Stimulated activated effector memory CD8-positive, alpha-beta T cell treated with anti-CD3 and anti-CD28 coated beads, Interleukin-12 subunit alpha, Interleukin-12 subunit beta, amount 100 ng/mL, for 72 hours (primary cell): ENCODE measurements at regions not wholly inside any gene's neighbourhood (a gene's known extent, or its start where the extent isn't known, plus 50 kb on each side); places are given as distances from the start of the nearest gene placed in this dataset.
"Not testable (repeated sequence)": the region's sequence is repeated elsewhere in the genome, so short reads cannot be mapped to it uniquely, and the experiment has no call there.

ENCODE experiments used
- ATAC-seq: fragments of 150-1000 bp; cut with Tn5 transposase; 2 replicates; pipeline ENCODE4 v1.10.0; 2021
- DNase-seq, 2 donors: peaks; one replicate each; pipeline ENCODE4 v3.0.0; 2021 to 2022; ENCODE audit warnings: low spot score in 2 of 2
- H3K27ac Mint-ChIP-seq: one replicate; pipeline ENCODE4 v1.8.0; 2022; ENCODE audit warnings: mild to moderate bottlenecking, mixed read lengths
- H3K36me3 Mint-ChIP-seq: one replicate; pipeline ENCODE4 v1.8.0; 2022; ENCODE audit warnings: mild to moderate bottlenecking, mixed read lengths
- H3K4me1 Mint-ChIP-seq: one replicate; pipeline ENCODE4 v1.8.0; 2022; ENCODE audit warnings: mixed read lengths
- H3K4me3 Mint-ChIP-seq: one replicate; pipeline ENCODE4 v1.8.0; 2022; ENCODE audit warnings: mild to moderate bottlenecking, mixed read lengths
- H3K9me3 Mint-ChIP-seq: one replicate; pipeline ENCODE4 v1.8.0; 2022; ENCODE audit warnings: mixed read lengths

DNA sequence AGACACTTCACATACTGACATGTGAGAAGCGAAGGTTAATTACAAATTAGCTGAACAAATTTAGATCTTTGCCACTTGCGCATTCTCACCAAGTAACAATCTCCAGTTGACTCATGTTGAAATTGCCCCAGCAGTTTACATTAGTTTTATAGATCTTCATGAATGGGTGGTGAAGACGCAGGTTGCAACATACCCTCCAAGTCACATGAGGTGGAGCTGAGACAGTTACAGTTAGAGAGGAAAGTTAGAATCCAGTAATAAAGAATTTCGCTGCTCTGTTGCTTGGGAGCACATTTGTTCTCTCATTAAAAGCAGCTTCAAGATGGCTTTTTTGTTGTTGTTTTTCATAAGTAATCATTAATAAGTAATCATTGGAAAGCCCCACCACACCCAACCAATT, 119.7 kb downstream of the LAT start:
- ATAC-seq, H3K4me1 Mint-ChIP-seq, H3K9me3 Mint-ChIP-seq, H3K27ac Mint-ChIP-seq, DNase-seq, H3K4me3 Mint-ChIP-seq: not testable (repeated sequence)
- peaks cover 77% of the 10 kb centered on the region for H3K36me3 Mint-ChIP-seq

DNA sequence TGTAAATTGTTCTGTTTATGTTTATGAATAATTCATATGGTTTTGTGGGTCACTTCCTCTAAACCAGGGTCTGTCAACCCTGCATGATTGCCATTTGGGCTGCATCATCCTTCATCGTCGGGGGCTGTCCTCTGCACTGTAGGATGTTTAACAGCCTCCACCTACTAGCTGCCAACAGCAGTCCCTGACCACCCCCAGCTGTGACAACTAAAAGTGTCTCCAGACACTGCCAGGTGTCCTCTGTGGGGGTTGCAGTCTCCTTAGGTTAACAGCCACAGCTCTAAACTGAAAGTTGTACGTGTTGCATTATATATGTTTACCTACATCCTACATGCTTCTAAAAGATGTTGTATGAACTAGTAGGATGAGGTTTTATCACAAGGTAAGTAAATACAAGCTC, 113.1 kb downstream of the LAT start:
- H3K4me1 Mint-ChIP-seq, H3K9me3 Mint-ChIP-seq, ATAC-seq, H3K27ac Mint-ChIP-seq, H3K4me3 Mint-ChIP-seq, DNase-seq: not testable (repeated sequence)
- H3K36me3 Mint-ChIP-seq = peaks cover 72% of the 10 kb centered on the region

DNA sequence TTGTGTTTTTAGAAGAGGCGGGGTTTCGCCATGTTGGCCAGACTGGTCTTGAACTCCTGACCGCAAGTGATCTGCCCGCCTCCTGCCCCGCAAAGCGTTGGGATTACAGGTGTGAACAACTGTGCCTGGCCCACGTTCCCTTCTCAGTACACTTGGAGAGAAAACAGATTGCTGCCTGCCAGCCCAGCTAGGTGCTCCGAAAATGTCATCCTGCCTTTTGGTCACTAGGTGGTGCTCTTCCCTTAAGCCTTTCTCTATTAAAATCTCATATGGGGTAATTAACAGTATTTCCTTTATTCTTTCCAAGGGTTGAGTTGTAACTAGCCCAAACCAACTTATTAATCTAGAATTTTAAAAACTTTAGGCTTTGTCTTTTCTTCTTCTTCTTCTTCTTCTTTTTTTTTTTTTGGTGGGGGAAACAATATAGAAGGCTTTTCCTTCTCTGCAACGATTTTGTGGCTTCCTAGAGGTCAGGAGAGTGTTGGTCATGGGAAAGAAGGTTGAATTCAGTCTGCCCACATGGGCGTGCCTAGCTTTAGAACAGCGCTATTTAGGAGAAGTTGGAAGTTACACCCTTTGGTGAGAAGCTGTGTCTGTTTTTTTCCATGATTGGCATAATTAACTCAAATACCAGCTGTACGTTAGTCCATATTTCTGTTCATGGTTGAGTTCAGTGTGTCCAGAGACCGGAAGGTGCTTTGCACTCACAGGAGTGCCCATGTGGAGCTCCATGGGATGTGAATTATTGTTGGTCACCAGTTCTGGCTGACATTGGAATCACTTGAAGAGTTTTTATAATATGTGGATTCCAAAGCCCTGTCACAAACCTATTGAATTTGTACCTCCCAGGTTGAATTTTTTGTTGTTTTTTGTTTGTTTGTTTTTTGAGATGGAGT, 110.1 kb downstream of the LAT start:
- H3K4me1 Mint-ChIP-seq = peaks cover 14% of the 10 kb centered on the region
- ATAC-seq = peak; percentile 79
- DNase-seq, H3K9me3 Mint-ChIP-seq, H3K27ac Mint-ChIP-seq, H3K4me3 Mint-ChIP-seq: not testable (repeated sequence)
- peaks cover 70% of the 10 kb centered on the region for H3K36me3 Mint-ChIP-seq

DNA sequence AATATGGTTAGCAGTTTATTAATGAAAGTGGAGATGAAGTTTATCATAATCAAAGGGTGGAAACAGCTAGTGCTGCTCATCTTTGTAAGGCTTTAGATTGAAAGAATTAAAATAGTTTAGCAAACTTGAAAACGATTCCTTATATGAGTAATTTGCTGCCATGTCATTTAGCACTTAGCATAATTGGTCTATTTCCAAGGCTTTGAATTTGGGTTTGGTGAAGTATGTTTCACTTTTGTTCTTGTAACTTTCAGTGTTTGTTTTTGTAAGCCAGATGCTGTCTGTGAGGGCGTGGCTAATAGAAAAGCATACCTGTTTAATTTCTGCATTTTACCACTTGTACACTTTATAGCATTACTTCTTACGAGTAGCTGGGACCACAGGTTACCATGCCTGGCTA, 109.5 kb downstream of the LAT start:
- peaks cover 71% of the 10 kb centered on the region for H3K36me3 Mint-ChIP-seq
- not testable (repeated sequence) for H3K27ac Mint-ChIP-seq, H3K4me3 Mint-ChIP-seq, DNase-seq, H3K9me3 Mint-ChIP-seq
- peak; percentile 90 for ATAC-seq
- peaks cover 14% of the 10 kb centered on the region for H3K4me1 Mint-ChIP-seq

DNA sequence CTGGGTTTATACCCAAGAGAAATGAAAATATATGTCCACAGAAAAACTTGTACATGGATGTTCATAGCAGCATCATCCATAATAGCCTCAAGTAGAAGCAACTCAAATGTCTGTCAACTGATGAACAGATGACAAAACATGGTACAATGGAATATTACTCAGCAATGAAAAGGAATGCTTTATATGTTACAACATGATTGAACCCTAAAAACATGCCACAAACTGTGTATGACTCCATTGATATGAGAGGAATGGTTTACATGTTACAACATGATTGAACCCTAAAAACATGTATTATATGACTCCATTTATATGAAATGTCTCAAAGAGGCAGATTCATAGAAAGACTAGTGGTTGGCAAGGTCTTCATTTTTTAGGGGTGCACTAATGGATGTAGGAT, 104.8 kb downstream of the LAT start:
- H3K4me3 Mint-ChIP-seq, ATAC-seq, DNase-seq, H3K27ac Mint-ChIP-seq, H3K9me3 Mint-ChIP-seq: not testable (repeated sequence)
- peaks cover 18% of the 10 kb centered on the region for H3K4me1 Mint-ChIP-seq
- peaks cover 82% of the 10 kb centered on the region for H3K36me3 Mint-ChIP-seq

DNA sequence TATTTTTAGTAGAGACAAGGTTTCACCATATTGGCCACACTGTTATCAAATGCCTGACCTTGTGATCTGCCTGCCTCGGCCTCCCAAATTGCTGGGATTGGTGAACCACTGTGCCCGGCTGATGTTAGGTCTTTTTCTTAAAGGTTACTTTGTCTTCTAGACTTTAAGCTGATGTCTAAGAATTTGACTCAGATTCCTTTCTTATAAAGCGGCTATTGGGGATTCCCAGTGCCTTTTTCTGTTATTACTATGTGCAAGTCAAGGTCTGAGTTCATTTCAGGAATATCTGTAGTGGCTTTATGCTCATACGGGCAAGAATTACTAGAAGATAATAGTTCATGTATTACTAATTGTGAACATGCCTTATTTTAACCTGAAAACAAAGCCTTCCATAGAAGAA, 102.8 kb downstream of the LAT start:
- peaks cover 73% of the 10 kb centered on the region for H3K36me3 Mint-ChIP-seq
- DNase-seq (peak in 1 of 2 donors; percentile 69), ATAC-seq (peak; percentile 97)
- H3K4me3 Mint-ChIP-seq = peak overlapping the region; percentile 47
- not testable (repeated sequence) for H3K9me3 Mint-ChIP-seq
- peaks cover 18% of the 10 kb centered on the region for H3K4me1 Mint-ChIP-seq
- H3K27ac Mint-ChIP-seq = peak overlapping the region; percentile 74

DNA sequence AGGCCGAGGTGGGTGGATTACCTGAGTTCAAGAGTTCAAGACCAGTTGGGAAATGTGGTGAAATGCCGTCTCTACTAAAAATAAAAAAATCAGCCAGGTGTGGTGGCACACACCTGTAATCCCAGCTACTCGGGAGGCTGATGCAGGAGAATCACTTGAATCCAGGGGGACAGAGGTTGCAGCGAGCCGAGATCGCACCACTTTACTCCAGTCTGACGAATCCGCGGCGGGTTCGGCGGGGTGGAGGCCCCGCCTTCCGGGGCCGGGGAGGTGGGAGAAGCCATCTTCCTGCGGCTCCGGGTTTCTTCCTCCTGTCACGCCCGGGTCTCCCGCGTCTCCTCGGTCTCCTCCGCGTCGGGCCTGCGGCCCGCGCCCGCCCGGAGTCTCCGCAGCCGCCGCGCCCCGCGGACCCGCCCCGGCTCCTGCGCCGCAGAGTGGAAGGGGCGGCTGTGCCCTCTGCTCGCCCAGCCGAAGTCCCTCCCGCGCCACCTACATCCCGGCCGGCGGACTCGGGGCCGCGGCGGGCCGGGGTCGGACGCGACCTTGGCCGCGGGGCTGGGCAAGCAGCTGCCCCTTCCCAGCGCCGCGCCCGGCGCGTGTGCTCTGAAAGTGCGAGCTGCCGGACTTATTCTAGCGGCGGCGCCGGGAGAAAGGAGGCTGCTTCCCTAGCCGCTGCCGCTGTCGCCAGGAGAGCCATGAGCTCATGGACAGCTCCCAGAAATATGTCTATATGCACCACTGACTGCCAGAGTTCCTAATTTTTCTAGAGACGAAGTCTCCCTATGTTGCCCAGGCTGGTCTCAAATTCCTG, 97.2 kb downstream of the LAT start:
- peaks cover 54% of the 10 kb centered on the region for H3K36me3 Mint-ChIP-seq

DNA sequence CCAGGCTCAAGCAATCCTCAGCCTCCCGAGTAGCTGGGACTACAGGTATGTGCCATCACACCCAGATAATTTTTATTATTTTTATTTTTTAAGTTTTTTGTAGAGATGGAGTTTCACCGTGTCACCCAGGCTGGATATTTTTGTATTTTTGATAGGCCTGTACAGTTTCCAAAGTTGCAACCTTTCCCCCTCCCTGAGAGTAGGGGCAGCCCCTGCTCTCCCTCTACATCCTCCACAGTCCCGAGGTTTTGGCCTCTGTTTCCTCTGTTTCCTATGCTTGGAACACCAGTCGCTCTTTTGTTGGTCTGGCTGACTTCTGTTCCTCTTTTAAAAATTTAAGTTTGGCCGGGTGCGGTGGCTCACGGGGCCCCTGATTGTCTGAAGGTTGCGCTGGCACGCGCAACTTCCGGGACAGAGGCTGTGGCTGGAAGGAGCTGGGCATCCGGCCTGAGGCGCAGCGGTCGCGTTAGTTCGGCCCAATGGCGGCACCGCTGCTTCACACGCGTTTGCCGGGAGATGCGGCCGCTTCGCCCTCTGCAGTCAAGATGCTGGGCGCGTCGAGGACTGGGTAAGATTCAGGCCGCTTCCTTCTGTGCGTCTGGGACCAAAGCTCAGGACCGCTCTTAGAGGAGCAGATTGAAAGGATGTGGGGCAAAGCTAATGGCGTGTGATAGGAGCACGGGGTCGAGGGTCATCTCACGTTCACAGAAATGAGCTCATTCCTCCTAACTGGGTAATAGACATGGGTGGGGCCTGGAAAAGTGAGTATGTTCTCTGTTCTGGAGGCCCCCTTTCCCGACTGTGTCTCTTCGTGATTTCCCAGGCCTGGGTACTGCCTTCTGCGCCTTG, 89.9 kb downstream of the LAT start:
- DNase-seq = peak; percentile 29 to 75
- not testable (repeated sequence) for H3K9me3 Mint-ChIP-seq
- H3K27ac Mint-ChIP-seq = peak overlapping the region; percentile 99
- peaks cover 23% of the 10 kb centered on the region for H3K36me3 Mint-ChIP-seq
- peak overlapping the region; percentile 98 for H3K4me3 Mint-ChIP-seq
- peaks cover 19% of the 10 kb centered on the region for H3K4me1 Mint-ChIP-seq
- peak; percentile 97 for ATAC-seq

More for the DNA sequence above, 97.2 kb downstream of the LAT start:
- H3K4me1 Mint-ChIP-seq, DNase-seq, H3K9me3 Mint-ChIP-seq, H3K27ac Mint-ChIP-seq: not testable (repeated sequence)
- H3K4me3 Mint-ChIP-seq = peak overlapping the region; percentile 61
- peak; percentile 77 for ATAC-seq

DNA sequence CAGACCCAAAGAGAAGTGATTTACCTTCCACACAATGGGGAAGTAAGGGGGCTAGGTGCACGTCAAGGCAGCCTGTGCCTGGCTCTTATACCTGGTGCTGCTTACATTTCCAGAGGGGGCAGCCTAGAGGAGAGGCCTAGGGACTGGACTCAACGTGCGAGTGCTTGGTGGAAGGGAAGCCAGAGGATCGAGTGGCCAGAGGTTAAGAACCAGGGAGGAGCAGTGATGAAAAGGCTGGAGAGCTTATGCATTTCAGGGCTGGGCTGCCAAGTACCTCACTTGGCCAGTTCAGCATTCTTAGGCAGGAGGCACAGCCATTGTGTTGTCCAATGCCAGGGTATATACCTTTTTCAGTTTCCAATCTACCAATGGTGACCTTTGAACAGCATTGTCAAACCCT, 77.4 kb downstream of the LAT start:
- not testable (repeated sequence) for H3K4me3 Mint-ChIP-seq, H3K27ac Mint-ChIP-seq, H3K9me3 Mint-ChIP-seq

DNA sequence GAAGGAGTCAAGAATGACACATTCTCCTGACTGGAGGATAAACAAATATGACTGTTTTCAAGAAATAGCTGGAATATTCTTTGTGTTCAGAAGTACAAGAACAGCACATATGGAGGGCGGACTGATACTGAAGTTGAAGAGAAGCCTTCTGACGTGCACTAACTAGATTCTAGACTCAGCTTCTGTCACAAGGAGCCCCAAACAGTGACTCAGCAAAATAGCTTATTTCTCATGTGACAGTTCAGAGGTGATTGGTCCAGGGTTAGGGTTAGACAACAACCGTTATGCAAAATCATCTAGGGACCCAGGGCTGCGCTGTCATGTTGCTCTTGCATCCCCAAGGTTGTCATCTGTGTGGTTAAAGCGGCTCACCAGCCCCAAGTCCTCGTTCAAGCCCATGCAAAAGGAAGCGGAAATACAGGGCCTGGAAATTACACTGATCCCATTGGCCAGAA, 76.6 kb downstream of the LAT start:
- not testable (repeated sequence) for DNase-seq, ATAC-seq, H3K36me3 Mint-ChIP-seq, H3K4me1 Mint-ChIP-seq, H3K9me3 Mint-ChIP-seq, H3K4me3 Mint-ChIP-seq, H3K27ac Mint-ChIP-seq

More for the DNA sequence above, 77.4 kb downstream of the LAT start:
- not testable (repeated sequence) for DNase-seq, H3K36me3 Mint-ChIP-seq, H3K4me1 Mint-ChIP-seq, ATAC-seq

DNA sequence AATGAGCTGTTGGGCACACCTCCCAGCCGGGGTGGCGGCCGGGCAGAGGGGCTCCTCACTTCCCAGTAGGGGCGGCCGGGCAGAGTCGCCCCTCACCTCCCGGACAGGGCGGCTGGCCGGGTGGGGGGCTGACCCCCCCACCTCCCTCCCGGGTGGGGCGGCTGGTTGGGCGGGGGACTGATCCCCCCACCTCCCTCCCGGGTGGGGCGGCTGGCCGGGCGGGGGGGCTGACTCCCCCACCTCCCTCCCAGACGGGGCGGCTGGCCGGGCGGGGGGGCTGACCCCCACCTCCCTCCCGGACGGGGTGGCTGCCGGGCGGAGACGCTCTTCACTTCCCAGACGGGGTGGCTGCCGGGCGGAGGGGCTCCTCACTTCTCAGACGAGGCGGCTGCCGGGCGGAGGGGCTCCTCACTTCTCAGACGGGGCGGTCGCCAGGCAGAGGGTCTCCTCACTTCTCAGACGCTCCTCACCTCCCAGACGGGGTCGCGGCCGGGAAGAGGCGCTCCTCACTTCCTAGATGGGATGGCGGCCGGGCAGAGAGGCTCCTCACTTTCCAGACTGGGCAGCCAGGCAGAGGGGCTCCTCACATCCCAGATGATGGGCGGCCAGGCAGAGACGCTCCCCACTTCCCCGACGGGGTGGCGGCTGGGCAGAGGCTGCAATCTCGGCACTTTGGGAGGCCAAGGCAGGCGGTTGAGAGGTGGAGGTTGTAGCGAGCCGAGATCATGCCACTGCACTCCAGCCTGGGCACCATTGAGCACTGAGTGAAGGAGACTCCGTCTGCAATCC, 75.4 kb downstream of the LAT start:
- H3K4me3 Mint-ChIP-seq, ATAC-seq, H3K36me3 Mint-ChIP-seq, H3K4me1 Mint-ChIP-seq, H3K27ac Mint-ChIP-seq, H3K9me3 Mint-ChIP-seq, DNase-seq: not testable (repeated sequence)

DNA sequence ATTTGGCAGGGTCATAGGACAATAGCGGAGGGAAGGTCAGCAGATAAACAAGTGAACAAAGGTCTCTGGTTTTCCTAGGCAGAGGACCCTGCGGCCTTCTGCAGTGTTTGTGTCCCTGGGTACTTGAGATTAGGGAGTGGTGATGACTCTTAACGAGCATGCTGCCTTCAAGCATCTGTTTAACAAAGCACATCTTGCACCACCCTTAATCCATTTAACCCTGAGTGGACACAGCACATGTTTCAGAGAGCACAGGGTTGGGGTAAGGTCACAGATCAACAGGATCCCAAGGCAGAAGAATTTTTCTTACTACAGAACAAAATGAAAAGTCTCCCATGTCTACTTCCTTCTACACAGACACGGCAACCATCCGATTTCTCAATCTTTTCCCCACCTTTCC, 74.7 kb downstream of the LAT start:
- not testable (repeated sequence) for ATAC-seq, H3K4me1 Mint-ChIP-seq, DNase-seq, H3K4me3 Mint-ChIP-seq, H3K9me3 Mint-ChIP-seq, H3K36me3 Mint-ChIP-seq, H3K27ac Mint-ChIP-seq
